NCI-H748 (cell line): ENCODE measurements at regions not wholly inside any gene's neighbourhood (a gene's known extent, or its start where the extent isn't known, plus 50 kb on each side); places are given as distances from the start of the nearest gene placed in this dataset.
A peak's percentile ranks its signal among the peaks of the same experiment; 100 is the strongest.

Source experiments
- DNase-seq: peaks from one replicate; lab custom pipeline; 2025; ENCODE audit not compliant: unreplicated experiment; lab: John Stamatoyannopoulos, UW

DNA sequence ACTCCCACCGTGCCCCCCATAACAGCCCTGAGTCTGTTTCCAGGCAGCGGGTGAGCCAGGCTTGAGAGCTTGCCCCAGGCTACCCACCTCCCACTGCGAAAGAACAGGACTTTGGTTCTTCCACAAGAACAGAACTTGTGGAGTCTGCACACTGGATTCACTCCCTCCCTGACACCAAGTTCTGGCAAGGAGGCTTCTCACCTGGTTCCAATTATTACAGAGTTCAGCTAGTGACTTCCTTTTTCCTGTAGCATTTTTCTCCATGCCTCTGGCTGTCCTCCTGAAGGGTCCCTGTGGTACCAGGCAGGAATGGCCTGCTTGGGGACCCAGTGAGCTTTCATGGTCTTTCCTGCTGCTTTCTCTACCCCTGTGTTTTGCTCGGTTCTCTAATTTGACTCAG is 208.6 kb upstream of the SFRP2 start:
- DNase-seq, result no peak

DNA sequence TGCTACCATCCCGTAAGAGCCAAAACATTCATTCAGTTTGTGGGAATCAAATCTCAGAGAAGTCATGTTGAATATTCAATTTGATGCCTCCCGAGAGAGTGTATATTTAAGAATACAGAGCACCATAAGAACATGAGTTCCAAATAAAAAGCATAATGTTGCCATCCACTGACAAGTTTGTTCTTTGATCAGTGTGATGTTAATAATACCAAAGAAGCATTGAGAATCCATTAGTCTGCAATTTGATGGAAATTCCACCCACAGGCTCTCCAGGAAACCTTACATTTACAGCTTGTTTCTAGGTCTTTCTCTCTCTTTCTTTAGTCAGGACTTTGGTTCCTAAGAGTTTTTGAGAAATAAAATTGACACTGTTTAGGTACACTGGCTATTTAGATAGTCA is 200.6 kb upstream of the SFRP2 start:
- no peak for DNase-seq

DNA sequence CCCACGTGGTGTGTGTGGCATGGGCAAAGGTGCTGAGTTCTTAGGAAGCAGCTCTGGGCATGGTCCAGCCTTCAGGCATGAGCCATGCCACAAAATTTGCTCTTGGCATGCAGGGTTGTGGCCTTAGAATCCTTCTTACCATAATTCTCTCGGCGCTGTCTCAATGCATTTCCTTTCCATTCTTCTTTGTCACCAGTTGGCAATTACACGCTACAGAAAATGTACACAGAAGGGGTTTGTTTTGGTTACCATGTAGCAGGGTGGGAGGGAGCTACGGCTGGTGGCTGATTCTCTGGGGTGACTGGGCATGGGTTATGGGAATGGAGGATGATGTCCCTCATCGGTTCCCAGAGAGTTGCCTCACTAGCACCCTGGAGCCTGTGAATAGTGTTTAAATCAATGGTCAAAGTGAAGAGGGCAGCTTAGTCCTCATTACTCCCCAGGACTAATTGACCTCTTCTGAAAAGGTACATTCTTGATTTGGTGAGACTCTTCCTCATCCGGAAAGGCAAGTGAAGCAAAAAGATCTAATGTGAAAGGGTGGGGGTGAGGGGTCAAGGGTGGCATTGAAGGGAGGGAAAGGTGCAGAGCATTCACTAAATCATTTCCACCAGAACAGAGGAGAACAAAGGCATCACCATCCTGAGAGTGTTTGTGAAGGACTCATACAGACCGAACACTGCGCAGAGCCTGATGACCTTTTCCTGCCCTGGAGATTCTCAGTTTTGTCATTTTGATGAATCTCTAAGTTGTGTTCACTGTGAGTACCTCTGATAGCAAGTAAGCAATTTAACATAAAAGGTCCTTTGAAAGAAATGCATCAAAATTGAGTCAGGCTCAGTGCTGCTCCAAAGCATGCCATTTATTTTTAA is 199.8 kb upstream of the SFRP2 start:
- peak; percentile 14 for DNase-seq

DNA sequence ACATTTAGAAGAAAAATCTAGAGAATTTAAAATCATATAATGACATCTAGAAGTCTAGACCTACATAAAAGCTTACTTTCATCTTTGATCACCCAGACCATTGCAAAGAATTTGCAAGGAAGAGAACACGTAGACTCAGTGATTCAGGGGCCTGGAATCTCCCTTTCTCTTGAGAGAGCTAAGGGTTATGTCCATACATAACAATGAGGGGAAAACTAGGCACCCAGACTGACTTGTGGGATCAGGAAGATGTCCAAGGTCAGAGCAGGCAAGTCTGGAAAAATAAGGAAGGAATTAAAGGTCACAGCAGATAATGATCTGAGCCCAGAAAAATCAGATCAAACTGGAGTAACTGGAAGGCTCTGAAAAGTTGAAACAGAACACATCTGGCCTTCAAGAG is 198.4 kb upstream of the SFRP2 start:
- no peak for DNase-seq

DNA sequence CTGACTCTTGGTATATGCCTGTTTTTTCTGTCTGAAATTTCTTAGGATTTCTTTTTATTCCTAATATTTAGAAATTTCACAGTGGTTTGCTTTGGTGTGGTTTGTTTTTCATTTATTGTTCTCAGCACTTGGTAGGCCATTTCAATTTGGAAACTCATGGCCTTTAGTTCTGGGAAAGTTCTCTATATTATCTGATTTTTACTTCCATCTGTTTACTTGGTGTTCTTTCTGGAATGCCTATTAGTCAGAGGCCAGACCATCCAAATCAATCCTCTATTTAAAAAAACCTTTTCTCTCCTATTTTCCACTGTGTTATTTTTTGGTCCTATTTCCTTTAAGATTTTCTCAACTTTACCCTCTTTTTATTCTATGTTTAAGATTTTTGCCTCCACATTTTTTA is 188.1 kb upstream of the SFRP2 start:
- DNase-seq, result no peak

DNA sequence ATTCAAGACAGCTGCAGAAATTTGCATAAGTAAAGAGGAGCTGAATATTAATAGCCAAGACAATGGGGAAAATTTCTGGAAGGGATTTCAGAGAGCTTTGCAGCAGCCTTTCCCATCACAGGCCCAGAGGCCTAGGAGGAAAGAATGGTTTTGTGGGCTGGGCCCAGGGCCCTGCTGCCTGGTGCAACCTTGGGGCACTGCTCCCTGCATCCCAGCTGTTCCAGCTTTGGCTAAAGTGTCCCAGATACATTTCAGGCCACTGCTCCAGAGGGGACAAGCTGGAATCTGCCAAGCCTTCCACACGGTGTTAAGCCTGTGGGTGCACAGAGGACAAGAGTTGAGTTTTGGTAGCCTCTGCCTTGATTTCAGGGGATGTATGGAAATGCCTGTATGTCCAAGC is 185.6 kb upstream of the SFRP2 start:
- DNase-seq, result no peak

DNA sequence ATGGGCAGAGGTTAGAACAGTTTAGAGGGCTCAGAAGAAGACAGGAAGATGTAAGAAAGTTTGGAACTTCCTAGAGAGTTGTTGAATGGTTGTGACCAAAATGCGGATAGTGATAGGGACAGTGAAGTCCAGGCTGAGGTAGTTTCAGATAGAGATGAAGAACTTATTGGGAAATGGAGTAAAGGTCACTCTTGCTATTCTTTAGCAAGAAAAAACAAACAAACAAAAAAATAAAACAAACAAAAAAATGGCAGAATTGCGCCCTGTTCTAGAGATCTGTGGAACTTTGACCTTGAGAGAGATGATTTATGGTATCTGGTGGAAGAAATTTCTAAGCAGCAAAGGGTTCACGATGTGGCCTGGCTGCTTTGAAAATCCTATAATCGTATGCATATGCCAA is 185.1 kb upstream of the SFRP2 start:
- no peak for DNase-seq

DNA sequence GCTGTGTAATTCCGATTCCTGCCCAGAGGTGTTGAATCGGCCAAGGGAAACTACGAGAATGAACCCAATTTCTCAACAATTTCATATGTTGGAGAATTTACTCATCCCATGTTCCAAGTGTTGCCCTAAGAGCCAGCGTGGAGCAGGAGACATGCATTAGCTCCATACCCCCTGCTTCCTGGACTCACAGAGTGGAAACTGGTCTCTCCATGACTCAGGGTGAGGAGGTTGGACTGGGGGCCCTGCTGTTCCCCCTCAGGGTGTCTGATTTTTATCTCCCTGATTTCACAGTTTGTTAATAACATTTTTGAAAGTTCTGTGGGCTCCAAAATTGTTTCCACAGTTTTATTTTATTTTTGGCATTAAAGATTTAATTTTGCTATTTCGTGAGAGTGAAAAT is 183.0 kb upstream of the SFRP2 start:
- no peak for DNase-seq

DNA sequence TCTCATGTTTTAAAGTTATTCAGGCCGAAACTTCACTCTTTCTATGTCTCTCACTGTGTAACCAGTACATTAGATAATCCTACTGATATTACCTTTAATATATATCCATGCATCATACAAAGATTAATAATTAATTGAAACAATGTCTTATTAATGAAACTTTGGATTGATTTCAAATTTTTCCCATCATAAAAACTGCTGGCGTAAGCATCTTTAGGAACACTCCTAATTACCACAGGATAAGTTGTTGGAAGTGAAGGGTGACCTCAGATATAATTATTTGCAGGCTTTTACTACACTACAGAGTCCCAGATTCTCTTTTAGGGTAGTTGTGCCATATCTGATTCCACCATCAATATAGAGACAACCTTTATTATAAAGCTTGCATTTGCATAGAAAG is 181.3 kb upstream of the SFRP2 start:
- no peak for DNase-seq

DNA sequence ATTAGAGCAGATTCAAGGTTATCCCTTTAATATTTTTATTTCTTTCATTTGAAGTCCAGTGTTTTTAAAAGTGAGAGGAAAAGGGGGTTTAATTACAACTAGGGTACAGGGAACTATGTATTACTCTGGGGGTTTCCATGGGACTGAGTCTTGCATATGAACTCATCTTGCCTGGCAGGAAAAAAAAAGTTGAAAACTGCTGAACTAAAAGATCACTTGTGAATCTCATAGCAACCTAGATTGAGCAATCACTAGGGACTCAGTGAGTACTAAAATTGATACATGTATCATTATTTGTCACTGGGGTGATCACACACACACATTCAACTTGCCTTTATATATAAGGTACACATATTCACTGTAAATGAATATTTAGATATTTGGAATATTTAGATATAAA is 180.7 kb upstream of the SFRP2 start:
- DNase-seq, result no peak

DNA sequence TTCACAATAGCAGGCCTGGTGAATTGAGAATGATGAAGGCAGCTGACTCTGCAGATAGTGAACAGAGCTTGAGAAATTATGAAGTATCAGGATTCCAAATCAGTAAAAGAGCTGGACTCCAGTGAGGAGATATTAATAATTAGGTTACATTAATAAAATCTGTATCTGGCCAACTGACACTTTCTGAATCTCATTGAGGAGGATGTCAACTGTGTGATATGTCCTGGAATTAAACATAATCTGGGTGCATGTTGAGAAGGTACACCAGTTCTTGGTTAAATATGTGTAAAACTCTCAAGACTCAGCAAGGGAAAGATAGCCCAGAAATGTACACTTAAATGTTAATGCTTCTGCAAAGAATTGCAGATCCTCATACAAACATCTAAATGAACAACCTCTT is 177.8 kb upstream of the SFRP2 start:
- DNase-seq, result no peak

DNA sequence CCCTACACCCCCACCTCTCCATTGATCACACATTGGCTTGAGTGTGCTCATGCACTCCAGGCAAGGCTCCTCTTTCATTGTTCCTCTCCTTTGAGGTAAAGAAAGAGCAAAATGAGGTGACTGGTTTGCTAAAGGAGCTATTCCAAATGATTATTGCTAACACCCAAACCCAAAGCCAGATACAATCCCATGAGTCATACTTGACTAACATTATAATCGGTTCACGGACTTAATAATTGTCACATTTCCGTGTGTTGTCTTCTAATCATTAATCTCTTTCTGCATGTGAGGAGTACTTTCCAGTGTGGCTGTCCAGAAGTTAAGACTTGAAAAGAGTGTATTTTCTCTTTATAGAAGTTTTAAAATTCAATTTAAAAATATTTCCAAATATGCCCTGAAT is 174.3 kb upstream of the SFRP2 start:
- no peak for DNase-seq

DNA sequence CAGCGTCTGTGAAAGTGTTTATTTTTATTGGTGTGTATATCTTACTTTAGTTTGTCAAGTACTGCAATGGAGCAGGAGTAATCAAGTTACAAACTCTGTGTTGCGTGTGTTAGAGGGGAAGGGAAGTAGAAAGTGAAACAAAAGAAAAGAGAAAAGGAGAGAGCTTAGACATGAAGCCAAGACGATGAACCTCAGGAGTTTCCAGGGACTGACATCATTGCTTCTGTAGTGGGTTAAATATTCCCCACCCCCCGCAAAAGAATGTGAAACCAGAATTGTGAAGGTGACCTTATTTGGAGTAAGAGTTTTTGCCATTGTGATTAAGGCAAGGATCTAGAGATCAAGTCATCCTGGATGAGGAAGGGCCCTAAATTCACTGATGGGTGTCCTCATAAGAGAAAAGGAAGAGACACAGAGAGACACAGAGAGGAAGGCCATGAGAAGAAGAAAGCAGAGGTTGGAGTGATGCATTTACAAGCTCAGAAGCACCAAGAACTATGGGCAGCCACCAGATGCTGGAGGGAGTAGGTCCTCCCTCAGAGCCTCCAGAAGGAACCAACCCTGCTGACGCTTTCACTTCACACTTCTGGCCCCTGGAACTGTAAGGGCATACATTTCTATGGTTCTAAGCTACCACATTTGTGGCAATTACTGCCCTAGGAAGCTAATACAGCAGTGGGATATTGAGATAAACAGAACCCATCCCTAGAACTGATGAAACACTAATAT is 173.6 kb upstream of the SFRP2 start:
- no peak for DNase-seq

DNA sequence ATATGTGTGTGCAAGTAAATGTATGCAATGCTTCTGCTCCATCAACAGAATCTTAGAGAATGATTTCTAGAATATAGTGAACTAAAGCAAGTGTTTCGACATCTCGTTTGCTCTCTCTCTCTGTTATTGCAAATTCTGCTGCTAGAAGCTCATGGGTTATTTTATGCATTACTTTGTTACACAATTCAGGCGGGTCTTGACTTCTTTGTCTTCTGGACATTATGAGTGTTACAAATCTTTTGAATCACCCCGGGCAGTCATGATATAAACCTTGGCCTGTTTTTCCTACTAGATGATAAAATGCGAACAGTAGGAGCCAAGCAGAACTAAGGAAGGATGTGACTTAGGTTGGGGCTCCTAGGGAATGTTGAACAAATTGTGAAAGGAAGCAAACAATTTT is 166.4 kb upstream of the SFRP2 start:
- DNase-seq, result no peak

DNA sequence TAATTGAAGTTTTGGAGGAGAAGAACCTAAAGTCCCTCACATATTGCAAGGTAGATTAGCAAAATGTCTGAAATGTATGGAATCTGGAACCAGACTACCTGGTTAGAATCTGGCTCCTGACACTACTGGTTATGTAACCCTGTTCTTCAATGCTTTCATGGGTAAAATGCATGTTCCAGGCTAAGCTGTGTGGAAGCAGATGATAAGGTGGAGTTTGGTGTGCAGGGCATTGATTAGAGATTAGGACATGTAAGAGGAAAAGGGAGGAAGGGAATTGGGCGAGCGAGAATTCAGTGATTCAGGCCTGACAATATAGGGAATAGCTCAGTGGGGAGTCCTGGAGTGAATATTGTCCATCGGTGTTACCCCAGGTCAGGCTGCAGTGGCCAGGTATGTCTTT is 165.8 kb upstream of the SFRP2 start:
- no peak for DNase-seq

DNA sequence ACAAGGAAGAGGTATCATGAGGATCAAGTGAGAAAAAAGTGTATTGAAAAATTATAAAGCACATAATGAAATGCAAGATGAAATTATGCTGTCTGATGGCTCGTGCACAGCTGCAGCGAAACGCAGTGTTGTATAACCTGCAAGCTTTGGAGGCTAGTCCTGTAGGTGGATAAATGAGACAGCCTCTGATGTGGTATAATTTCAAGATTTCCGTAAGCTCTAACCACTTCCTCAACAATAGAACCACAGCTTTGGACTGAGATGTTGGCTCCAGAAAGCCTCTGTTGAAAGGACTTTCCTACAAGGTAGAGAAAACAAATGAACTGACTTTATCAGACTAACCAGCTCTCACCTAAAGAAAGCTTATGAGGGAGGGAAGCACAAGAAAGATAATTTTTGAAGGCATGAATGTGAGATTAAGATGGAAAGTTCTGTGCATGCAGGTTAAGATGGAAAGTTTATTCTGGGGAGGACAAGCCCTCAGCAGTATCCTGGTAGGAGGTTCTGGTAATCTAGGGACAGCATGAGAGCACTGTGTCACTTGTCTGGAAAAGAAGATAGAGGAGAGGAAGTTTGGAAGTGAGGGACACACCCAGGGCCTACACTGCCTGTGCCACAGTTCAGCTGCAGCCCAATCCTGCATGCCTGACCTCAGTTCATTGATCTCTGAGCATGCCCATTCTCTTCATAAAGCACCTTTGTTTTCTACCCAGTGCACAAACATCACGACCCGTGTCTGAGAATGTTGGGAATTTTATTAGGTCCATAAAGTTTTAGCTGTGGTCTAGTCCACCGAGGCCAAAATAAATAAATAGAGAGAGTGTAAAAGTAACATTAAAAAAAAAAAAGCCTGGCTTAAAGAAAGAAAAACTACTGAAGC is 161.5 kb upstream of the SFRP2 start:
- no peak for DNase-seq

DNA sequence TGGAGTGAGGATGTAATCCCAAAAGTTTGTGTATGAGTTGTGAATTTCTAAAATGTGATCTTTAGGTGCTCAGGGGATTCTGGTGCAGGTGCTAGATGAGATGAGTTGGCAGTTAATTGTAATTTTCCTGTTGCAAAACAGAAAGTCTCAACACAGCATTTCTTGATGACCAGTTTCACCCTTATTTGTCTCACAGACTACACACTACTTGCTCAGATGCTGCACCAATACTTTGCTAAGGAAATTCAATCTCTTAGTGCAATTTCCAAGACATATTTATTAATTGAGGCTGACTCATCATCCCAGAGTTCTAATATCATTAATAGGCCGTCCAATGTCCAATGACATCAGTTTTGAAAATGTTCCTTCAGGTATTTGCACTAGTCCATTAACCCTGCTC is 159.2 kb upstream of the SFRP2 start:
- DNase-seq, result no peak

DNA sequence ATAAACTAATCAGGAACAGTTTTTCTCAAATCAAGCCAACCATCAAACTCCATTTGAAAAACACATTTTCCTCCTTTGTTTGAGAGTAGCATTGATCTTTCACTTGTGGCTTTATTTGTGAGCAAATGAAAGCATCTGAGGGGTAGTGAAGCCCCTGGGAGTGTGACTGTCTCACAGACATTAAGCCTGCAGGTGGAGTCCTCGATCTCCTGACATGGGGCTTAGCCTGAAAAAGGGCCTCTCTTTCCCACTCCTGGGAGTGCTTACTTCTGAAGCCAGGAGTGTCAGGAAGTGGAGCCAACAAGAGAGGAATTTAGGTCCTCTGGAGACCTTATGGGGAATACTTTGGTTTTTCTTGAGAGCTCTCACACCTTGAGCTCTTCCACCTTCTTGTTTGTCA is 158.2 kb upstream of the SFRP2 start:
- no peak for DNase-seq

DNA sequence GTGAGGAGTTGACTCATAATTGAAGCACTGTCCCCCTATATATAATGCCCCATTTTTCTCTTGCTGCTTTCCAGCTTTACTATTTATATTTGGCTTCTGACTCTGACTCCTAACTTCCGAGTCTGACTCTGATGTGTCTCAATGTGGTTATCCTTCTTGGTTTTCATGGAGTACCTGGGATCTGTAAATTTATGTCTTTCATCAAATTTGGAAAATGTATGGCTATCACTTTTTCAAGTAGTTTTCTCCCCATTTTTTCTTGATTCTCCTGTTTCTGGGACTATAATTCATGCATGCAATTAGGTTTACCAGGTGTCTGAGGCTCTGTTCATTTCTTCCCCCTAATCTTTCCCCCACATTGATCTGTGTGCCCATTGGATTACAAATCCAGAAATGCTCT is 156.8 kb upstream of the SFRP2 start:
- DNase-seq, result no peak

DNA sequence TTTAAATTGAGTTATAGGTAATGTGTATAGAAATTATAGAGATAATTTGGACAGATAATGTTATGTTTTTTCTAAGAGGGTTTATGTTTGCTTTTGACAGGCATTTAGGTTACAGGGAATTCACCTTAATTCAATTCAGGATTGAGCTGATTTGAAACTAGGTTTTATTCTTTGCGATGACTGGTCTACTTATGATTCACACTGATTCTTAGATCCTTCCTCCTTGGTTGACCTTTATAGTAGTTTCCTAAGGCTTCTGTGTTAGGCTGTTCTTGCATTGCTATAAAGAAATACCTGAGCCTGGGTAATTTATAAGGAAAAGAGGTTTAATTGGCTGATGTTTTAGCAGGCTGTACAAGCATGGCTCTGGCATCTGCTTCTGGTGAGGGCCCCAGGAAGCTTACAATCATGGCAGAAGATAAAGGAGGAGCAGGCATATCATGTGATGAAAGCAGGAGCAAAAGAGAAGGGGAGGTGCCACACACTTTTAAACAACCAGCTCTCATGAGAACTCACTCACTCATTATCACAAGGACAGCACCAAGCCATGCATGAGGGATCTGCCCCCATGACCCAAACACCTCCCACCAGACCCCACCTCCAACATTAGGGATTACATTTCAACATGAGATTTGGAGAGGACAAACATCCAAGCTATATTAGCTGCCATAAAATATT is 155.0 kb upstream of the SFRP2 start:
- DNase-seq, result no peak

DNA sequence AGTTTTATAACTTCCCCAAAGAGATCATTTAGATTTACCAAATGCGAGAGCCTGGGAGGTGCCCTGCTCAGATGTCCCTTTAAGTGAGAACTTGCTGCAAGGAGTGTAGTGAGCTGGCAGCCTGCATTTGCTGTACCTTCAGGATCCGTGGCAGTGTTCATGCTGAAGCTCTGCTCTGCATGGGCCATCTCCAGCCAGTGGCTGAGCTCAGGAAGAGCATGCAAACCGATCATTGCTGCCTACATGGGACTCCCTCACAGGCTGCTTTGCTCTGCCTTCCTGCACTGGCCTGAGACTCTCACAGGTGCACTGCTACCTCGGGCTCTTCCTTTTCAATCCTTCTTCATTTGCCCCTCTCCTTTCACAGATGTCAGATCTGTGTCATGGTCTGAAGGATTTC is 152.0 kb upstream of the SFRP2 start:
- no peak for DNase-seq
